MM.1S (cell line): ENCODE measurements at regions not wholly inside any gene's neighbourhood (a gene's known extent, or its start where the extent isn't known, plus 50 kb on each side); places are given as distances from the start of the nearest gene placed in this dataset.

ENCODE experiments used
- CTCF ChIP-seq: fragments of 300-600 bp; sonication (generic); IDR thresholded peaks from 2 replicates; pipeline ENCODE4 v1.5.1; 2016; ENCODE audit warnings: antibody characterized with exemption, low read length, mixed read lengths
- EZH2 ChIP-seq: fragments of 300-600 bp; sonication (generic); optimal IDR thresholded peaks from 2 replicates; pipeline ENCODE3; 2017; ENCODE audit warnings: low read depth, mild to moderate bottlenecking, antibody characterized with exemption, low read length, mixed read lengths
- EZH2phosphoT487 ChIP-seq: fragments of 300-600 bp; sonication (generic); IDR thresholded peaks from 2 replicates; pipeline ENCODE4 v1.6.1; 2018; ENCODE audit warnings: antibody characterized with exemption, low read length

GRCh38 chr6:129957941-129958898 is 60.2 kb upstream of the L3MBTL3 start:
- TF ChIP-seq CTCF (no peak), EZH2phosphoT487 (no peak), EZH2 (no peak)
